Caco-2 (cell line): ENCODE measurements at regions not wholly inside any gene's neighbourhood (a gene's known extent, or its start where the extent isn't known, plus 50 kb on each side); places are given as distances from the start of the nearest gene placed in this dataset.
A peak's percentile ranks its signal among the peaks of the same experiment; 100 is the strongest.

Source experiments
- BruUV-seq: library from RNA; stranded (reverse); fragments of 400-500 nt; replicated peaks from 2 replicates; lab custom pipeline; 2021; lab: Mats Ljungman, UMichigan
- CTCF ChIA-PET: fragments of 300-600 bp; sonication (Branson Sonifier 250); formaldehyde crosslinking; loops from one replicate; lab custom pipeline; 2022; ENCODE audit warnings: antibody characterized with exemption; lab: Charles Lee
- POLR2A ChIA-PET: fragments of 300-600 bp; sonication (Branson Sonifier 250); formaldehyde crosslinking; loops from one replicate; lab custom pipeline; 2022; ENCODE audit warnings: antibody characterized with exemption; lab: Charles Lee
- DNase-seq, 2 experiments: peaks; one replicate each; pipeline versions ENCODE4 v3.0.0 to v3.0.0-alpha.2; 2020 to 2022
- H3K27me3 ChIP-seq: replicated peaks from 2 replicates; pipeline ENCODE4 v1.6.0; 2011; ENCODE audit warnings: low read length; ENCODE audit not compliant: control insufficient read depth, insufficient read depth
- H3K36me3 ChIP-seq: 2 replicates; pipeline ENCODE4 v1.5.1; 2011; ENCODE audit warnings: low read length; ENCODE audit not compliant: control insufficient read depth, insufficient read depth
- H3K4me1 ChIP-seq: fragments of 250-450 bp; sonication (Bioruptor Pico); 2 replicates; pipeline ENCODE4 v1.5.1; 2020; ENCODE audit warnings: mild to moderate bottlenecking
- H3K4me3 ChIP-seq: 2 replicates; pipeline ENCODE4 v1.5.1; 2011; ENCODE audit warnings: low read depth, mild to moderate bottlenecking, control low read depth, low read length
- H3K9me3 ChIP-seq: fragments of 250-450 bp; sonication (Bioruptor Pico); 2 replicates; pipeline ENCODE4 v1.5.1; 2020; ENCODE audit warnings: mild to moderate bottlenecking, moderate library complexity
- H3K27ac Mint-ChIP-seq: one replicate; pipeline ENCODE4 v1.8.0; 2022; ENCODE audit warnings: mixed read lengths; ENCODE audit not compliant: unreplicated experiment
- H3K27me3 Mint-ChIP-seq: one replicate; pipeline ENCODE4 v1.8.0; 2022; ENCODE audit warnings: mixed read lengths; ENCODE audit not compliant: insufficient read depth, unreplicated experiment
- H3K36me3 Mint-ChIP-seq: one replicate; pipeline ENCODE4 v1.8.0; 2022; ENCODE audit warnings: mild to moderate bottlenecking, mixed read lengths; ENCODE audit not compliant: insufficient read depth, unreplicated experiment
- H3K4me1 Mint-ChIP-seq: one replicate; pipeline ENCODE4 v1.8.0; 2022; ENCODE audit warnings: low read depth, mixed read lengths; ENCODE audit not compliant: unreplicated experiment
- H3K4me3 Mint-ChIP-seq: one replicate; pipeline ENCODE4 v1.8.0; 2022; ENCODE audit warnings: mild to moderate bottlenecking, moderate library complexity, mixed read lengths; ENCODE audit not compliant: unreplicated experiment
- H3K9me3 Mint-ChIP-seq: one replicate; pipeline ENCODE4 v1.8.0; 2022; ENCODE audit warnings: mixed read lengths; ENCODE audit not compliant: unreplicated experiment
- intact Hi-C: fragments of 100-400 bp; cut with micrococcal nuclease; formaldehyde crosslinking; loops from one replicate; pipeline ENCODE4 v1.10.0; 2022; ENCODE audit not compliant: unreplicated experiment
- TF ChIP-seq, protein P1 (sequence below), 2 experiments: fragments of 200-600 bp in 1 of 2; IDR thresholded peaks; 1 replicate in 1 of 2; 2 replicates in 1 of 2; pipeline versions ENCODE4 v1.5.1 to v1.8.0; 2011 to 2022; ENCODE audit warnings: antibody characterized with exemption in 1 of 2, control low read depth in 1 of 2, inconsistent platforms in 1 of 2, low read depth in 1 of 2, low read length in 1 of 2, mild to moderate bottlenecking in 1 of 2, moderate library complexity in 1 of 2; ENCODE audit not compliant: insufficient read depth in 1 of 2, severe bottlenecking in 1 of 2, unreplicated experiment in 1 of 2

DNA sequence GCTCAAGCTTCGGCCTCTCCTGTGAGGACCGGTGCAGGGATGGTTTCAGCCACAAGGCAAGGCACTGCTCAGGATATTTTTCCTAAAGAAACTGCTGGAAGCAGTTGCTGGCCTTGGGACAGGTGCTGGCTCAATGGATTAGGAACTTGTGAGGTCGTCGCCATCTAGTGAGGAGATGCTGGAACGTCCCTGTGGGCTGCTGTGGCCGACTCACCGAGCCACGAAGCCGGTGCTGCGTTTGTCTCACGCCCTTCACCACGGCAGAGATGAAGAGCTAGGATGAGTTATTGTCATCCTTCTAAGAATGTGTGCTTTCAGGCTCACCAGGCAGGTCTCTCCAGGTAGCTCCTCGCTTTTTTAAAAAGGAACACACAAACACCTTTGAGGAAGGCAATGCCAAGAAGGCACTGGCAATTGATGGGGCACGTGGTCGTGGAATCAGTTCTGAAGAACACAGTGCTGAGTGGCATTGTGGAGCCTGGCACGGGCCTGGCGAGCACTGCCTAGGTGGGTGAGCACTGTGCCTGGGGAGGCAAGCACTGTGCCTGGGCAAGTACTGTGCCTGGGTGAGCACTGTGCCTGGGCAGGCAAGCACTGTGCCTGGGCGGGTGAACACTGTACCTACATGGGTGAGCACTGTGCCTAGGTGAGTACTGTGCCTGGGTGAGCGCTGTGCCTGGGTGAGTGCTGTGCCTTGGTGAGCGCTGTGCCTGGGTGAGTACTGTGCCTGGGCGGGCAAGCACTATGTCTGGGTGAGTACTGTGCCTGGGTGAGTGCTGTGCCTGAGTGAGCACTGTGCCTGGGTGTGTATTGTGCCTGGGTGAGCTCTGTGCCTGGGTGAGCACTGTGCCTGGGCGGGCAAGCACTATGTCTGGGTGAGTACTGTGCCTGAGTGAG lies 140.4 kb downstream of the TEX29 start:
- no TSS peak for BruUV-seq
- Histone ChIP-seq H3K4me3 (no peak overlapping the region), H3K36me3 (no peaks in the 10 kb centered on the region), H3K4me1 (no peaks in the 10 kb centered on the region), H3K27me3 (peaks cover 1% of the 10 kb centered on the region; the same call in 1 of the 2 replicates), H3K9me3 (no peaks in the 10 kb centered on the region)
- Mint-ChIP-seq H3K36me3 (no peaks in the 10 kb centered on the region), H3K9me3 (no peaks in the 10 kb centered on the region), H3K27me3 (peaks cover 23% of the 10 kb centered on the region), H3K4me3 (no peak overlapping the region), H3K27ac (no peak overlapping the region), H3K4me1 (no peaks in the 10 kb centered on the region)
- CTCF ChIA-PET = interaction anchor here (1.3 kb wide), 1 partner anchor 32 kb away, joined by 4 read pairs; no protein-coding TSS in a partner anchor
- intact Hi-C loops = no loop called here
- DNase-seq = peak; percentile 53 to 61
- TF ChIP-seq, protein P1, sequence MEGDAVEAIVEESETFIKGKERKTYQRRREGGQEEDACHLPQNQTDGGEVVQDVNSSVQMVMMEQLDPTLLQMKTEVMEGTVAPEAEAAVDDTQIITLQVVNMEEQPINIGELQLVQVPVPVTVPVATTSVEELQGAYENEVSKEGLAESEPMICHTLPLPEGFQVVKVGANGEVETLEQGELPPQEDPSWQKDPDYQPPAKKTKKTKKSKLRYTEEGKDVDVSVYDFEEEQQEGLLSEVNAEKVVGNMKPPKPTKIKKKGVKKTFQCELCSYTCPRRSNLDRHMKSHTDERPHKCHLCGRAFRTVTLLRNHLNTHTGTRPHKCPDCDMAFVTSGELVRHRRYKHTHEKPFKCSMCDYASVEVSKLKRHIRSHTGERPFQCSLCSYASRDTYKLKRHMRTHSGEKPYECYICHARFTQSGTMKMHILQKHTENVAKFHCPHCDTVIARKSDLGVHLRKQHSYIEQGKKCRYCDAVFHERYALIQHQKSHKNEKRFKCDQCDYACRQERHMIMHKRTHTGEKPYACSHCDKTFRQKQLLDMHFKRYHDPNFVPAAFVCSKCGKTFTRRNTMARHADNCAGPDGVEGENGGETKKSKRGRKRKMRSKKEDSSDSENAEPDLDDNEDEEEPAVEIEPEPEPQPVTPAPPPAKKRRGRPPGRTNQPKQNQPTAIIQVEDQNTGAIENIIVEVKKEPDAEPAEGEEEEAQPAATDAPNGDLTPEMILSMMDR (IDR thresholded peaks at IDR 0.05; ENCODE audit: insufficient read depth in 1 of 2, low read depth in 1 of 2, low read length in 1 of 2, severe bottlenecking in 1 of 2, unreplicated experiment in 1 of 2) = peak; percentile 22 to 47
- POLR2A ChIA-PET = no interaction called here

DNA sequence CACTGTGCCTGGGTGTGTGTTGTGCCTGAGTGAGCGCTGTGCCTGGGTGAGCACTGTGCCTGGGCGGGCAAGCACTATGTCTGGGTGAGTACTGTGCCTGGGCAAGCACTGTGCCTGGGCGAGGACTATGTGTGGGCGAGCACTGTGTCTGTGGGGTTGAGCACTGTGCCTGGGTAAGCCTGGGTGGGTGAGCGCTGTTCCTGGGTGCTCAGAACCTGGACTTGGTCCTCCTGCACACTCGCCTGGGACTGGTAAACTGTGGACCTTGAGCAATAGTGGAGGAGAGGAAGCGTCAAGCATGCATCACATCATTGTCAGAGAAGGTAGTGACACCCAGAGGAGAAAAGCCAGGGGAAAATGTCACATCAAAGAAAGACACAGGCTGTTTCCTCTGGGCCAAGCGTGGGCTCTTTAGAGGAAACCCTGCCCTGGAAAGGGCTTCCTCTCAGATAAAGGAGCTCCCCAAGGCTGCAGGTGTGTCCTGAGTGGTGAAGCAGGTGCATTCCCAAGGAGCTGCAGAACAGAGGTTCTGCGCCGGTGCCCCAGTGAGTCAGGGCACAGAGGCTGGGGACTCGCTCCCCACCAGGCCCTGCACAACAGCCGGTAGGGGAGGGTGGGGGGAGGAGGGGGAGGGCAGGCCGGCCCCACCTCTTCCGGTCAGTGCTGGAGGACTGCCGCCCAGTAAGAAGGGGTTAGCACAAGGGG lies 141.2 kb downstream of the TEX29 start:
- Mint-ChIP-seq H3K4me3 (no peak overlapping the region), H3K9me3 (no peaks in the 10 kb centered on the region), H3K27me3 (peaks cover 22% of the 10 kb centered on the region), H3K36me3 (no peaks in the 10 kb centered on the region), H3K4me1 (no peaks in the 10 kb centered on the region), H3K27ac (no peak overlapping the region)
- Histone ChIP-seq H3K4me3 (no peak overlapping the region), H3K36me3 (no peaks in the 10 kb centered on the region), H3K4me1 (no peaks in the 10 kb centered on the region), H3K9me3 (no peaks in the 10 kb centered on the region), H3K27me3 (peaks cover 1% of the 10 kb centered on the region; the same call in 1 of the 2 replicates)
- POLR2A ChIA-PET = no interaction called here
- intact Hi-C loops = no loop called here
- CTCF ChIA-PET = no interaction called here
- TF ChIP-seq, protein P1 (IDR thresholded peaks at IDR 0.05; ENCODE audit: insufficient read depth in 1 of 2, low read depth in 1 of 2, low read length in 1 of 2, severe bottlenecking in 1 of 2, unreplicated experiment in 1 of 2) = no peak
- no peak for DNase-seq
- BruUV-seq = no TSS peak

DNA sequence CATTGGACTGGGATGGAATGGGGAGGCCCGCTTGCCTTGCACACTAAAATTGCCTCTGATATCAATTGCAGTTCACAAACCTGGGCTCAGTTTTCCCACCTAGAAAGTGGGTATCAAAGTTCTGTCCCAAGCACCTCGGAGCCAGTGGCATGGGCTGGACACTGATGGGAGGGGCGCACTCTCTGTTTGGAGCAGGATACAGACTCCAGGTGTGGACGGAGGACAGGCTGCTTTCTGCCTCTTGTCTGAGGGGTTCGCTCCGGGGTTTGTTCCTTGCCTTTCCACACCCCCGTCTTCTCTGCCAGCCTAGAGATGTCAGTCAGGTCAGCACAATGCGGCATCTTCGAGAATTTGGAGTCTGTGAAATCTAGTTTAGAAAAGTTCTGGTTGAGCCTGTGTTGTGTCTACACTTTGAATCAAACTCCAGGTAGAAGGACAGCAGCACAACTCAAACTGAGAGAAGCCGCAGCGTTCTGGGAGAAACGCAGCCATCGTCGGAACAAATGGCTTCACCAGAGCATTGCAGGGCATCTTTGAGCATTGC lies 141.9 kb downstream of the TEX29 start:
- DNase-seq = no peak
- POLR2A ChIA-PET = no interaction called here
- CTCF ChIA-PET = no interaction called here
- Mint-ChIP-seq H3K36me3 (no peaks in the 10 kb centered on the region), H3K4me3 (no peak overlapping the region), H3K27ac (no peak overlapping the region), H3K27me3 (peaks cover 25% of the 10 kb centered on the region), H3K9me3 (no peaks in the 10 kb centered on the region), H3K4me1 (no peaks in the 10 kb centered on the region)
- Histone ChIP-seq H3K4me1 (no peaks in the 10 kb centered on the region), H3K36me3 (no peaks in the 10 kb centered on the region), H3K27me3 (peaks cover 1% of the 10 kb centered on the region; the same call in 1 of the 2 replicates), H3K4me3 (no peak overlapping the region), H3K9me3 (no peaks in the 10 kb centered on the region)
- TF ChIP-seq, protein P1 (IDR thresholded peaks at IDR 0.05; ENCODE audit: insufficient read depth in 1 of 2, low read depth in 1 of 2, low read length in 1 of 2, severe bottlenecking in 1 of 2, unreplicated experiment in 1 of 2) = no peak
- intact Hi-C loops = no loop called here
- BruUV-seq = no TSS peak
